ENCODE measurements at regions not wholly inside any gene's neighbourhood (a gene's known extent, or its start where the extent isn't known, plus 50 kb on each side); places are given as distances from the start of the nearest gene placed in this dataset.

GRCh38 chr12:66763467-66763866, 84.6 kb upstream of the GRIP1 start:
- TF ChIP-seq SP1 (IDR thresholded peaks at IDR 0.05) (no peak), SP1 (CRISPR knock-in tag; IDR thresholded peaks at IDR 0.05) (no peak), ZNF460 (CRISPR knock-in tag; IDR thresholded peaks at IDR 0.05; ENCODE audit: borderline replicate concordance) (no peak), BRD4 (CRISPR knock-in tag; IDR thresholded peaks at IDR 0.05) (no peak), HOXA3 (CRISPR knock-in tag; IDR thresholded peaks at IDR 0.05) (no peak), PLRG1 (conservative IDR thresholded peaks at IDR 0.05) (no peak)
- TF ChIP-seq, protein P1, sequence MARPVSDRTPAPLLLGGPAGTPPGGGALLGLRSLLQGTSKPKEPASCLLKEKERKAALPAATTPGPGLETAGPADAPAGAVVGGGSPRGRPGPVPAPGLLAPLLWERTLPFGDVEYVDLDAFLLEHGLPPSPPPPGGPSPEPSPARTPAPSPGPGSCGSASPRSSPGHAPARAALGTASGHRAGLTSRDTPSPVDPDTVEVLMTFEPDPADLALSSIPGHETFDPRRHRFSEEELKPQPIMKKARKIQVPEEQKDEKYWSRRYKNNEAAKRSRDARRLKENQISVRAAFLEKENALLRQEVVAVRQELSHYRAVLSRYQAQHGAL (CRISPR knock-in tag; IDR thresholded peaks at IDR 0.05; ENCODE audit: not compliant biosample characterization): no peak
- TF ChIP-seq, protein P2, sequence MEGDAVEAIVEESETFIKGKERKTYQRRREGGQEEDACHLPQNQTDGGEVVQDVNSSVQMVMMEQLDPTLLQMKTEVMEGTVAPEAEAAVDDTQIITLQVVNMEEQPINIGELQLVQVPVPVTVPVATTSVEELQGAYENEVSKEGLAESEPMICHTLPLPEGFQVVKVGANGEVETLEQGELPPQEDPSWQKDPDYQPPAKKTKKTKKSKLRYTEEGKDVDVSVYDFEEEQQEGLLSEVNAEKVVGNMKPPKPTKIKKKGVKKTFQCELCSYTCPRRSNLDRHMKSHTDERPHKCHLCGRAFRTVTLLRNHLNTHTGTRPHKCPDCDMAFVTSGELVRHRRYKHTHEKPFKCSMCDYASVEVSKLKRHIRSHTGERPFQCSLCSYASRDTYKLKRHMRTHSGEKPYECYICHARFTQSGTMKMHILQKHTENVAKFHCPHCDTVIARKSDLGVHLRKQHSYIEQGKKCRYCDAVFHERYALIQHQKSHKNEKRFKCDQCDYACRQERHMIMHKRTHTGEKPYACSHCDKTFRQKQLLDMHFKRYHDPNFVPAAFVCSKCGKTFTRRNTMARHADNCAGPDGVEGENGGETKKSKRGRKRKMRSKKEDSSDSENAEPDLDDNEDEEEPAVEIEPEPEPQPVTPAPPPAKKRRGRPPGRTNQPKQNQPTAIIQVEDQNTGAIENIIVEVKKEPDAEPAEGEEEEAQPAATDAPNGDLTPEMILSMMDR (CRISPR knock-in tag; IDR thresholded peaks at IDR 0.05): no peak
- TF ChIP-seq, protein P3, sequence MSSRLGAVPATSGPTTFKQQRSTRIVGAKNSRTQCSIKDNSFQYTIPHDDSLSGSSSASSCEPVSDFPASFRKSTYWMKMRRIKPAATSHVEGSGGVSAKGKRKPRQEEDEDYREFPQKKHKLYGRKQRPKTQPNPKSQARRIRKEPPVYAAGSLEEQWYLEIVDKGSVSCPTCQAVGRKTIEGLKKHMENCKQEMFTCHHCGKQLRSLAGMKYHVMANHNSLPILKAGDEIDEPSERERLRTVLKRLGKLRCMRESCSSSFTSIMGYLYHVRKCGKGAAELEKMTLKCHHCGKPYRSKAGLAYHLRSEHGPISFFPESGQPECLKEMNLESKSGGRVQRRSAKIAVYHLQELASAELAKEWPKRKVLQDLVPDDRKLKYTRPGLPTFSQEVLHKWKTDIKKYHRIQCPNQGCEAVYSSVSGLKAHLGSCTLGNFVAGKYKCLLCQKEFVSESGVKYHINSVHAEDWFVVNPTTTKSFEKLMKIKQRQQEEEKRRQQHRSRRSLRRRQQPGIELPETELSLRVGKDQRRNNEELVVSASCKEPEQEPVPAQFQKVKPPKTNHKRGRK (CRISPR knock-in tag; IDR thresholded peaks at IDR 0.05): no peak
- TF ChIP-seq, protein P4, sequence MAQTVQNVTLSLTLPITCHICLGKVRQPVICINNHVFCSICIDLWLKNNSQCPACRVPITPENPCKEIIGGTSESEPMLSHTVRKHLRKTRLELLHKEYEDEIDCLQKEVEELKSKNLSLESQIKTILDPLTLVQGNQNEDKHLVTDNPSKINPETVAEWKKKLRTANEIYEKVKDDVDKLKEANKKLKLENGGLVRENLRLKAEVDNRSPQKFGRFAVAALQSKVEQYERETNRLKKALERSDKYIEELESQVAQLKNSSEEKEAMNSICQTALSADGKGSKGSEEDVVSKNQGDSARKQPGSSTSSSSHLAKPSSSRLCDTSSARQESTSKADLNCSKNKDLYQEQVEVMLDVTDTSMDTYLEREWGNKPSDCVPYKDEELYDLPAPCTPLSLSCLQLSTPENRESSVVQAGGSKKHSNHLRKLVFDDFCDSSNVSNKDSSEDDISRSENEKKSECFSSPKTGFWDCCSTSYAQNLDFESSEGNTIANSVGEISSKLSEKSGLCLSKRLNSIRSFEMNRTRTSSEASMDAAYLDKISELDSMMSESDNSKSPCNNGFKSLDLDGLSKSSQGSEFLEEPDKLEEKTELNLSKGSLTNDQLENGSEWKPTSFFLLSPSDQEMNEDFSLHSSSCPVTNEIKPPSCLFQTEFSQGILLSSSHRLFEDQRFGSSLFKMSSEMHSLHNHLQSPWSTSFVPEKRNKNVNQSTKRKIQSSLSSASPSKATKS (CRISPR knock-in tag; IDR thresholded peaks at IDR 0.05): no peak

All from HepG2 (cell line).